Stimulated activated CD8-positive, alpha-beta memory T cell treated with anti-CD3 and anti-CD28 coated beads, Interleukin-7, amount 100 ng/mL, for 24 hours (primary cell): ENCODE measurements at regions not wholly inside any gene's neighbourhood (a gene's known extent, or its start where the extent isn't known, plus 50 kb on each side); places are given as distances from the start of the nearest gene placed in this dataset.

Experiments
- DNase-seq: peaks from one replicate; pipeline ENCODE4 v3.0.0-alpha.2; 2020; ENCODE audit warnings: low read depth

DNA sequence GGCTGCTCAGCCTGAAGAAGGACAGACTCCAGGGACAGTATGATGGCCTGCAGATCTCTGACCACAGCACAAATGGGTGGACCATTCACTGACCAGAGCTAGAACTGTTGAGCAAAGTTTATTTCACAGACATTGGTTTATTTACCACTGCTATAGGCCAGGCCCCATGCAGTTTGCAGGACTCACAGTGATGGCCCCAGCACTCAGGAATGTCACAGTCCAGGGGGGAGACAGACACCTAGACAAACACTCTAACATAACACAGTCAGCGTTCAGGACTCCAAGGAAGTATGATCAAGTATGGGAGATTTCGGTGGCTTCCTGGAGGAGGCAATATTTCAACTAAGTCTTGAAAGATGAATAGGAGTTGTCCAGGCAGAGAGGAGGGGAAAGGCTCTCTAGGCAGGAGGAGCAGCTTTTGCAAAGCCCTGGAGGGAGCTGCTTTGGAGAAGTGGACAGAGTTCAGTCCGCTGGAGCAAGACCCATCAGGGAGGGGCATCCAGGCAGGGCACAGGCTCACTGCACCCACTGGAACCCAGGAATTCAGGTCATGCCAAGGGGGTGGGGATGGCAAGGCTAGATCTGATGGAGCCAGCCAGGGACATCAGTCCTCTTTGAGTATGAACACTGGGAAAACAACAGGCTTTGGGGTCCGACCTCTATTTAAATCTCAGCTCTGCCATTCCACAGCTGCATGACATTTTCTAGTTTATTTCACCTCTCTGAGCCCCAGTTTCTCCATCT, 454.3 kb downstream of the MATN1 start:
- no peak for DNase-seq

DNA sequence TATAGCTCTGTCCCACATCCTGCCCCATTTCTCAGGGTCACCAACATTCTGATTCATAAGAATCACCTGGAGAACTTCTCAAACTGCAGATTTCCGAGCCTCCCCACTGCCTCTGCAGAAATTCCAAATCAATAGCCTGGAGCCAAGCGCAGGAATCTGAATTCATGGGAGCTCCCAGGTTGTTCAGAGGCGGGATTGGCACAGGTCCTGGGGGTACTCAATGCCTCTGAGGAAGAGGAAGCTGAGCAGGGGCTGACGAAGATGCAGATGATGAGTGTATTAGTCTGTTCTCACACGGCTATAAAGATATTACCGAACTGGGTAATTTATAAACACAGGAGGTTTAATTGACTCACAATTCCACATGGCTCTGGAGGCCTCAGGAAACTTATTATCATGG, 455.5 kb downstream of the MATN1 start:
- DNase-seq: no peak

DNA sequence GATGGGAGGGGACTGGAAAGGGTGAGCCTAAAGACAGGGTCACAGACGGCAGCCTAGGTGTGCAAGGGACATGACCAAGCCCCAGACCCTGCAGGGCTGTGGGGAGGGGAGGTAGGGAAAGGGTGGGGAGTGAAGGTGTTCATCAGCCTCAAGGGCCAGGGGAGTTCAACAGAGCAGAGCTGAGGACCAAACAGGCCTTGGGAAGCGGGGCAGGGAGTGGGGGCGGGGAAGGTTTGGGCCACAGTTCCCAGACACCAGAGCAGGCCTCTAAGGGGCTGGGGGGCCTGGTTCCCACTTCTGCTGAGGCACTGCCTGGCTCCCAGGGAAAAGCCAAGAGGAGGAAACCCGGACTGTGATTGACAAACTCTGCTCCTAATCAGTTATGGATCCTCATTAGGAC, 456.3 kb downstream of the MATN1 start:
- DNase-seq: no peak

DNA sequence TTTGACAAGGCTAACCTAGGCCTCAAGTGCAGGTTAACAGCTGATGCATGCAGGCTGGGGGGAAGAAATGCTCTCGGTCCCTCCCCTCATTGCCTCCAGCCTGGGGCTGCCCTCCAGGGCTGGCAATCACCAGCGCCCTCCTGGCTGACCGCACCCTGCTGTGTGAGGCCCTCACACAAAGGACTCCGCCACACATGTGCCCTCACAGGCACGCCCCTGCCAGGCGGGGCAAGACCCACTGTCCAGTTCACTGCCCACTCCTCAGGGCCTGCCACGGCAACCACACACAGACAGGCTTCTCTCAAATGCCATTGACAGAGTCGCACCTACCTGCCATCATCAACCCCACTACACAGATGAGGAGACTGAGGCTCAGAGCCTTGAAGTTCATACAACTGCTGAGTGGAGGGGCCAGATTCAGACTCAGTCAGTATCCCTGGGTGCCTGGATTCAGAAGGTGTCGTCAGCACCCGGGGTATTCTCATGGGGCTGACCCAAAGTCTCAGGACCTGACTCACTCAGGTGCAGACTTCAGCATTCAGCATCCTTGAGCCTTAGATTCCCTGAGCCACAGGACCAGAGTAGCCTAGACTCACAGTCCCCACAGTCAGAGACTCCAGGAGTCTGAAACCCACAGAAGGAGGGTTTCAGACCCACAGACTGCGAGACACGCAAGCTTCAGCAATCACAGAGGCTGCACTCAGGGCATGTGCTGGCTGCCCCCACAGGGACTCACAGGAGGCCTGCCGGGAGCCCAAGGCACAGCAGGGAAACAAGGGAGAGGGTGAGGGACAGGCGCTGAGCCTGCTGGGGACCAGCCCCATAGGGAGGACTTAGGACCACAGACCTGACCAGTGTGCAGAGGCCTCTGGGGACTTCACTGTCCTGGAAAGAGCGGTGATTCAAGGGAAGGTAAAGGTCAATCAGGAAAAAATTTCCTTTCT, 458.0 kb downstream of the MATN1 start:
- no peak for DNase-seq

DNA sequence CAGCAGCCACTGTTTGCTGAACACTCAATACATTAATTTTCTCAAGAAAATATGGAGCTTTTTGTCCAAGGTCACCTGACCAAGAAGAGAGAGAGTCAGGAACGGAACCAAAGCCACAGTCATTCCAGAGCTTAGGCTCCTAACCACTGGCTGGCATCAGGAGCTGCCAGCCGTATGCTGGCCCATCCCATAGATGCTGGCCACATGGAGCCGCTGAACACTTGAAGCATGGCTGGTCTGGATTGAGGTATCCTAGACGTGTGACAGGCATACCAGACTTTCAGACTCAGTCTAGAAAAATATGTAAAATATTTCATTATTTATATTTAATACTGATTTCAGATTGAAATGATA, 458.7 kb downstream of the MATN1 start:
- DNase-seq: no peak

DNA sequence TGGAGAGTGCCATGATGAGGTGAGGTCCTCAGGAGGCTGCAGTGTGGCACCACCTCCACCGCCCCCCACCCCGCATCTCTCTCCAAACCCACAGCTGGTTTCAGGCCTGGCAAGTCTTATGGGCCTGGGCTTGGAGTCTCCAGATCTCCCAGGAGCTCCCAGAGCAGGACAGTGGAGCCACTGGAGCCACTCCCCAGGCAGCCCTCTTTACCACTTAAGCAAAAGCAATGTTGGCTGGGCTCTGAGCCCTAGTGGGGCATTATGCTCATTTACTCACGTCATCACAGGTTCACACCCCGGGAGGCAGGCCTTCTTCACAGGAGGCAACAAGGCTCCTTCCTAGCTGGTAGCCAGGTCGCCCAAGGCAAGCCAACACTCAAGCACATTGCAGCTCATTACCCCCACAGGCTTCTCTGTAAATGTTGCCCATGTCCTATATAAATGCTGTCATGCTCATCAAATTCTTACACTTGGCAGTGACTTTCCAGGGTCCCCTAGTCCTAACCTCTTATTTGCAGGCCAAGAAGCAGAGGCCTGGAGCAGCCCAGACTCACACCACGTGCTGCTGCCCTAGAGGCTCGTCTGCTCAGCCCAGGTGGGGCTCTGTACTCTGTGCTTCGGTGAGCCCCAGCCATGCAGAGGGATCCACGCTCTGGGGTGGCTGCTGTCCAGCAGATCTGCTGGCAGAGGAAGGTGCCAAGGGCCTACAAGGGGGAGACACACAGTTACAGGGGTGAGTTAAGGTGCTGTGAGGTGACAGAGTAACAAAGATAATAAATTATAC, 459.3 kb downstream of the MATN1 start:
- DNase-seq: no peak

DNA sequence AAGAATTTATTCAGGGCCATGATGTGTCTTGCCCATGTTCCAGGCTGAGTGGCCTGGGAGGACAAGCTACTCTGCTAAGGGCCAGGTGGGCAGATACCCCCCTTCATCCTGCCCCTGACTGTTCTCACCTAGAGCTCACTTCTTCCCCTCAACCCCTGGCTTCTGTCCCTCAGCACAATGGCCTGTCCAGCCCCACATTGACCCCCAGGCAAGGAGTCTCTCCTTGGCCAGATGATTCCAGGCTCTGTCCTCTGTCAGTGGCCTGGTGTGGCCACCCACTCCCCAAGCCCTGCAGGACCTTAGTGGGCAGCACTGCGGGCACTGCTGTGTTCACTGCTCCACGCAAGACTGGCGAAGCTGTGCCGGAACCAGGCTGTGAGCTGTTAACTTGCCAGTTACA, 460.0 kb downstream of the MATN1 start:
- no peak for DNase-seq

DNA sequence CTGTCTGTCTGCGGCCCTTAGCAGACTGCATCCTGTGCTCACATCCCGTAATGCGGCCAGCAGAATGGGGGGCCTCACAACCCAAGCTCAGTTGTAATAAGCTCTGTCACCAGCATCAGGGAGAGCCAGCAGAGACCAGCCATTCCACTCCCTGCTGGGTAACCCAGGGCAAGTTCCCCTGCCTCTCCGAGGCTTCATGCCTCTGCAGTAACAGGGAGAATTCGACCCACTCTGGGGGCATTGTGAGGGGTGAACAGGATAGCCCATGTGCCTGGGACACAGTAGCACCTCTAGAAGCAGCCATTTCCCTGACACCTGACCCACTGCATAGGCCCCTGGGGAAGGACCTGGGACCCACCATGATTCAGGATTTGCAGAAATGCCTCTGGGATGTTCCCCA, 461.2 kb downstream of the MATN1 start:
- DNase-seq: no peak

DNA sequence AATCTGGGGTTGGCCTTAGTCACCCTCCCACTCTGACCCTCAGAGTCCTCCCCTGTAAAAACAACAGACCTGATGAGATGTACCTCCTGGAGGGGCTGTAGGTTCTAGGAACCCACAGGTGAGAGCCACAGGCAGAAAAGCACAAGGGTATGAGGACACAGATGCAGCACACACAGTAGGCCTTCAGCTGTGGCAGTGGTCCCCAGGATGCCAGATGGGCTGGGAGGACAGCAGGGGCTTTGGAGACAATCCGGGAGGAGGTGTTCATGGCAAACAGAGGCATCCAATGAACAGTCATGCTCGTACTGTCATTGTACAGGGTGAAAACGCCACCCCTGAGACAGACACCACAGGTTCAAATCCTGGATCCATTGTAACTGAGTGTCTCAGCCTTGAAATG, 463.1 kb downstream of the MATN1 start:
- no peak for DNase-seq

DNA sequence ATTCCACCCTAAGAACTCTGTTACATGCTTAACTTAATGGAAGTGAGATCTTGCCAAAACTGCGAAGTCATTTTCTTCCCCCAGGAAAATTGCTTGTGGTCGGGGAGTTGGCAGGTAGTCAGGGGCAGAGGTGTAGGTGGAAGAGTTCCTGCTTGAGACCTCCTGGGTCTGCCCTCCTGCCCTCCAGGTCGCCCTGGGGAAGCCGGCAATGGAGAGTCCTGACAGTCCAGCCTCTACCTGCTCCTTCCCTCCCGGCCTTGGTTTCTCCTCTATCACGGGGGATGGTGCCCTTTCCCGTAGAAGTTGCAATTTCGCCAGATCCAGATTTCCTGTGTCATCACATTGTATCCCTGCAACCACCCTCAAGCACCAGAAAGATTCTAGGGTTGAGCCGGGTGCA, 463.8 kb downstream of the MATN1 start:
- DNase-seq: no peak

DNA sequence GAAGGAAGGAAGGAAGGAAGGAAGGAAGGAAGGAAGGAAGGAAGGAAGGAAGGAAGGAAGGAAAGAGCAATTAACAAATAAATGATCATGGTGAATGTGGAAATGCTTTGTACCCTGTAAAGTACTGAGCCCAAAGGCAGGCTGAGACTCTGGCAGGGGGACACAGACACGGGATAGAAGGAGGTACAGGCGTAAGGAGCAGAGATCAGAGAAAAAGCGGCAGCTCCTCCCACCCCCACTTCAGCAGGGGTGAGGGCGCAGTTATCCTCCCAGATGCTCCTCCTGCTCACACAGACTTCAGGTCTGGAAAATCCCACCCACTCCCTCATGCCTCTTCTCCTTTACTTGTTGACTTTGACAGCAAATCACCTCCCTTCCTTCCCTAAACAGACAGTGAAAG, 464.5 kb downstream of the MATN1 start:
- DNase-seq: no peak

DNA sequence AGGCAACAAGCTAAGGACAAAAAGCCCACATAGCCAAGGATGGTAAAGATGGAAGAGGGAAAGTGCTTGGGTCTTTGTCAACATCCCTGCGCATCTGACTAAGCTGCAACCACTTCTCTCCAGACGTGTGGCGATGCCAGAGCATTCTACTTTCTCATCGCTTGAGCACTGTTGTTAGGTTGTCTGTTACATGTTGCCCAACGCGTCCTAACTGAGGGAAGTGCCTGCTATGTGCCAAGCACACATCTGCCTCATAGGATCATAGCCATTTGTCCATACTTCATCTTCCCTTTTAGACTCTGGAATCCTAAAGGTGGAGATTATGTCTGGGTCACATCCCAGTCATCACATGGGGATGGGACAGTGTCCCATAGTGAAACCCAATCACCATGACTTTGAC, 464.9 kb downstream of the MATN1 start:
- no peak for DNase-seq

DNA sequence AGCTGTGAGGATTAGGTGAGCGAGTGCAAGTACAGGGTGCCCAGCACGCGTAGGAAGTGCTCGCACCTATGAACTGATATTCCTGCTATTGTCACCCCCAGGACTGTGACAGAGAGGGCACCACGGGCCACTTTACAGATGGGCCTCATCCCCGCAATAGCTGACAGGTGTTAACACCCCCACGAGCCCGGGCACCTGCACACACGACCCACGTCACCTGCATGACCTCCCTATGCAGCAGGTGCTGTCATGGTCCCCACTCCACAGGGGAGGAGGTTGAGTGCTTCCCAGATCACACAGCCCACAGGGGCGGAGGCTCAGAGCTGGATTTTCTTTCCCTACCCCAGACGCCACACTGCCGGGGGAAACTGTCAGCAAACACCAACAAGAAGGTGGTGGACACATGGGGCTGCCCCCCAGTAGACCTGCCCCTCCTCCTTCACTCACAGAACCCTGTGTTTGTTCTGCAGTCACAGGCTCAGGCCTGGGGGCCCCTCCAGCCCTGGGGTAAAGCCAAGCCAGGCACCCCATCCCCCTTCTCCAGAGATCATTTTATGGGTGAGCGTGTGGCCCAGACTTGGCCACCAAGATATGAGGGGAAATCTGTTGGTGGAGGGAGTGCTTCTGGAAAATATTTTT, 465.5 kb downstream of the MATN1 start:
- DNase-seq: no peak

DNA sequence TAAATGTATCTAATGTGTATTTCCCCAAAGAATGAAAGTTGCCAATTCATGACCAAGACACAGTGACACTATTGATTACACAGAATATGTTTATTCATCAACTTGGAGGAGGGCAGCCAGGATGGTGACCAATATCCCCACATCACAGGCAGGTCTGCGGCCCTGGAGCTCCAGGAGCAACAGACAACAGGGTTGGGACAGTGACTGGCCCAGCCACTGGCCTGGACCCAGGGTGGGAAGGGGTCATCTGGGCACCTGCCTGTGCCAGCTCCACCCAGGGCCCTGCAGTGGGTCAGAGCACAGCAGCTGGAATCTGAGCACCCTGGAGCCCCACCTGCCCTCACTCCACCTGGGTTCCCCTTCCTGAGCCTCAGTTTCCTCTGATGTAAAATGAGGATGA, 466.1 kb downstream of the MATN1 start:
- DNase-seq: no peak

DNA sequence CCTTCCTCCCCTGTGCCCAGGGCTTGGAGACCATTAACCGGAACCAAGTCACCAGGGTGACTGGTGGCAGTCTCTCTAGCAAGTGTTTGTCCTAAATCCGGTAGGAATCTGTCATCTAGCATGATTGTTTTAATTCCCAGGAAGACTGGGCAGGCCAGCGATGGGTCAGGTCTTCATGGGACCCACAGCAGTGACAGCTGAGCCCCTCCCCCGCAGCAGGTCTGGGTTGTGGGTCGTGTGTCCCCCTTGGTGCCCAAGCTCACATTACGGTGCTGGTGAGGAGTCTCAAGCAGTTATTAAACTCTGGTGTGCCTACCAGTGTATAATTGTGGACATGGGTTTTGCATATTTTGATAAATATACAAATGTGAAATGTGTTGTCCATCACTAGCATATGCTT, 466.5 kb downstream of the MATN1 start:
- DNase-seq: no peak

DNA sequence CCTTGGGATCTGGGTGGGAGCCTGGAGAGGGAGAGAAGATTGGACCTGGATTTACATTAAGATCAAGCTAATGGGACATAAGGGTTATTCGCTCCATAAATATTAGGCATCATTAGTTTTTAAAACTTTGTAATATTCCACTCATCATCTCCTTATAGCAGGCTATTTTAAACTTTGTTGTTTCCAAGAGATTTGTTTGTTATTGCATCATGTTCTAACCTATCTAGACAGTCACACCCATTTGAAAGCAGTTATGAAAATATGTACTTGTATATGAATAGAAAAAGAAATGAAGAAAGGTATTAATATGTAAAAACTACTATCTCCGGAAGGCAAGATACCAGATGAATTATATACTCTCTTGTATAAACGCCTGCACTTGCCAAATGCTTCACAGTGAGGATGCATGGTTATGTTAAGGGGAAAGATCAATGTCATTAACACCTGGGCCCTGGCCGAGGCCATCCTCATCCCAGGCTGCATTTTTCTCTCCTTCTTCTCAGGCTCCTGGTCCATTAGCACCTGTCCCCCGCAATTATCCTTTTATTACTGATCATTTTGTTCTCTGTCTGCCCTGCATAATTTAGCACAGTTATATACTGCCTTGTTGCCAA, 468.2 kb downstream of the MATN1 start:
- DNase-seq: no peak

DNA sequence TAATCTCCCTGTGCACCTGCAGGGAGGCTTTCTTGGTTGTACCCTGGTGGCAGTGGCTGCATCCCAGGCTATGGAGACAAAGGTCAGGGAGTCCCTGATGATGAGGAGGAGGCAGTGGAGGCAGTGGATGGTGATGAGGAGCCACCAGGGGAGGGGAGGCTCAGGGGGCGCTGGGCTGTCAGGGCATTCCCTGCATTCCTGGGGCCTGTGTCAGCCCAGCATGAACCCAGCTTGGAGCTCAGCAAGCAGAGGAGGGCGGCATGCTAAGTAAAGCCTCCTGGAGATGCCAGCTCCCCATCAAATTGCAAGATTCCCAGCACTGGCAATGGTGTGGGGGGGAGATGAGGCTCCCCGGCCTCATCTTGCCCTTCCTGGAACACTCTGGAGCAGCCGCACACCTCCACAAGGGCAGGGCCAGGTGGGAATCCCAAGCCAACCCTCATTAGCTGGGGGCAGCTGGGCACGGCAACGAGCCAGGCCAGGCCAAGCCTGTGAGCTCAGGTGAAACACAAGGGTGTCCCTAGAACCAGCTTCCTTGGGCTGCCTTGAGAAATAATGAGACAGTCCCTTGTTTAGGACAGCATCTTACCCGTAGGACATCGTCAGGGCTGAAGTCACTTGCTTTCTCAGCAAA, 469.5 kb downstream of the MATN1 start:
- no peak for DNase-seq

DNA sequence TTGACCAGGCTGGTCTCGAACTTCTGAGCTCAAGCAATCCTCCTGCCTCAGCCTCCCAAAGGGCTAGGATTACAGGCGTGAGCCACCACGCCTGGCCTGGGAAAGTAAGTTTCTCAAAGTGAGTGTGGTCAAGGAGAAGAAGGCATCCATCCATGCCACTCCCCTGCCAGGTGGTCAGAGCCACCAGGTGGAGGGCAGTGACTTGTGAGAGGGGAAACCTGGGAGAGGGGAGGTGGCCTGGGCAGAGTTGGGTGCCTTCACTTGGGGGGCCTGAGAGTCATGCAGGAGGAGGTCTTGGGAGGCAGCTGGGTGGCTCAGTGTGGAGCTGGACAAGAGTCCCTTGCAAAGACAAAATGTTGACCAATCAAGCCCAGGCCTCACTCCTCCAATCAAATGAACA, 470.0 kb downstream of the MATN1 start:
- no peak for DNase-seq

DNA sequence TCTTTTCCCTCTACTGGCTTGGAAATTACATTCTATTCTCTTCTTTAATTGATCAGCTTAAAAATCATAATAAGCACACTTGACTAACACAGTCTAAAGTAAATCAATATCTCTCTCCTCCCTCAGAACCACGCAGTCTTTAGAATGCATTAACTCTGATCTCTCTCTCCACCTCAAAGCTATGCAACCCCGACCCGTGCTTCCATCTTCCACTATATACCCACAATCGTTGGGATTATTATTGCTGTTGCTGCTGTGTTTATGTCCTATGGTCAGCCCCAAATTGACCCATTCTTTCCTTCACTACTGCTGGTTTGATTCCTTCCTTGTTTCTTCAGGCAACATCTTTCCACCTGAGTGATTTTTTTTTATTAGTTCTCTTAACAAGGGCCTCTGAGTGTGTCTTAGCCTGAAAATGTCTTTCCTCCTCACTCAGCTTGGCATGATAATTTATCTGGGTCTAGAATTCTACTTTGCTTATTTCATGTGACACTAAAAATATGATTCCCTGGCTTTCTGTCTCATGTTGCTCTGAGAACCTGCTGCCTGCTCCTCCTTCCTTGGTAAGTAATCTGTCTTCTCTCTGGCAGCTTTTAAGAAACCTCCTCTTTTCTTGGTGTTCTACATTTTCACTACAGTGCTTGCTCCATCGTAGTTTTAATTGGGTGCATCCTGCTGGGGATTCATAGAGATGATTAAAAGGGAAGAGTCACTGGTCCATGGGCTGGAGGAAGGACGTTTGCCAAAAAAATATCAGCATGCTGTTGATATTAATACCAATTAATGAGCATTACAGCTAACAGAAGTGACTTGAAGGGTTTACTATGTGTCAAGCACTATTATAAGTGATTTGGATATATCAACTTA, 472.2 kb downstream of the MATN1 start:
- no peak for DNase-seq

DNA sequence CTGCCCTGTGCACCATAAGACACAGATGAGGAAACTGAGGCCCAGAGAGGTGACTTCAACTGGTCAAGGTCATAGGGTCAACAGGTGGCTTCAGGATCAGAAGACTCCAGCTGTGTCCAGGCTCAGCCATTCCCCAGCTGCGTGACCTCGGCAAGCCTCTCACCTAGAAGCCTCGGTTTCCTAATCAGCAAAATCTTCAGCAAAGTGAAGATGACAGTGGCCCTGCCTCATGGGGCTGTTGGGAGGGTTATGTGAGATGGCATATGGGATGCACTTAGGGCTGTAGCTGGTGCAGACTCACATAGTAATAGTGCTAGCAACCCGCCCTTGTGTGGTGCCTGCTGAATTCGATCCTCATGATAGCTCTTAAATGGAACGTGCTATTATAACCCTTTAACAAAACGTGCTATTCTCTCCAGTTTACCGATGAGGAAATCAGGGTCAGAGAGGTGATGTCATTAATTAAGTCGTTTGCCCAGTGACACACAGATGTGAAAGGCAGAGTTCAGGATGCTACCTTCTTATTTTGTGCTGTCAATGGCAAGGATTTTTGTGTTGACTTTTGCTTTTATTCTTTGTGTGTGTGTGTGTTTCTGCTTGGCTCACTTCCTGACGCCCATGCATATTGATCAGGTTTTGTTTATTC, 472.9 kb downstream of the MATN1 start:
- no peak for DNase-seq
